ENCODE measurements at regions not wholly inside any gene's neighbourhood (a gene's known extent, or its start where the extent isn't known, plus 50 kb on each side); places are given as distances from the start of the nearest gene placed in this dataset.

- intact Hi-C loops (cut with DNase I), result no loop called here
- DNase-seq (no peak), ATAC-seq (no peak)
- Histone ChIP-seq H3K9me3 (no peaks in the 10 kb centered on the region), H3K27ac (no peak overlapping the region), H3K4me3 (no peak overlapping the region), H3K36me3 (no peaks in the 10 kb centered on the region), H3K4me1 (no peaks in the 10 kb centered on the region), H3K27me3 (no peaks in the 10 kb centered on the region)
- no peak for TF ChIP-seq CTCF (IDR thresholded peaks at IDR 0.05)
- TF ChIP-seq POLR2A (IDR thresholded peaks at IDR 0.05), result no peak
Observed at GRCh38 chr5:164721116-164721515, 1215.7 kb downstream of the MAT2B start.

- no peak for ATAC-seq
- no peaks in the 10 kb centered on the region for H3K9me3 ChIP-seq
- H3K36me3 ChIP-seq, result no peaks in the 10 kb centered on the region
- no peak overlapping the region for H3K27ac ChIP-seq
- H3K4me1 ChIP-seq, result no peaks in the 10 kb centered on the region
- no peak for DNase-seq
- no peaks in the 10 kb centered on the region for H3K27me3 ChIP-seq
- TF ChIP-seq POLR2A (IDR thresholded peaks at IDR 0.05) (no peak), CTCF (IDR thresholded peaks at IDR 0.05) (no peak)
- intact Hi-C loops (cut with DNase I), result no loop called here
- H3K4me3 ChIP-seq, result no peak overlapping the region
- WGBS (ENCODE audit: insufficient coverage, low coverage, low lambda C conversion rate, missing lambda C conversion rate), result 32% methylated on average over 1 of the region's 1 CpG
Observed at GRCh38 chr5:164721656-164722055, 1216.2 kb downstream of the MAT2B start.

GRCh38 chr5:164722702-164723101 lies 1217.3 kb downstream of the MAT2B start:
- 45% methylated on average over 1 of the region's 1 CpG for WGBS (ENCODE audit: insufficient coverage, low coverage, low lambda C conversion rate, missing lambda C conversion rate)
- intact Hi-C loops (cut with DNase I), result no loop called here
- no peaks in the 10 kb centered on the region for H3K36me3 ChIP-seq
- no peak overlapping the region for H3K4me3 ChIP-seq
- H3K4me1 ChIP-seq, result no peaks in the 10 kb centered on the region
- H3K9me3 ChIP-seq, result no peaks in the 10 kb centered on the region
- ATAC-seq (no peak), DNase-seq (no peak)
- TF ChIP-seq POLR2A (IDR thresholded peaks at IDR 0.05) (no peak), CTCF (IDR thresholded peaks at IDR 0.05) (no peak)
- no peak overlapping the region for H3K27ac ChIP-seq
- H3K27me3 ChIP-seq, result no peaks in the 10 kb centered on the region

- no peaks in the 10 kb centered on the region for H3K27me3 ChIP-seq
- no peak overlapping the region for H3K4me3 ChIP-seq
- H3K36me3 ChIP-seq, result no peaks in the 10 kb centered on the region
- TF ChIP-seq POLR2A (IDR thresholded peaks at IDR 0.05), result no peak
- TF ChIP-seq CTCF (IDR thresholded peaks at IDR 0.05), result no peak
- no peak for DNase-seq
- ATAC-seq, result no peak
- no peaks in the 10 kb centered on the region for H3K9me3 ChIP-seq
- 51% methylated on average over 2 of the region's 2 CpGs for WGBS (ENCODE audit: insufficient coverage, low coverage, low lambda C conversion rate, missing lambda C conversion rate)
- no peak overlapping the region for H3K27ac ChIP-seq
- H3K4me1 ChIP-seq, result no peaks in the 10 kb centered on the region
- intact Hi-C loops (cut with DNase I), result no loop called here
Observed at GRCh38 chr5:164727012-164727411, 1221.6 kb downstream of the MAT2B start.

GRCh38 chr5:164728733-164729132 lies 1223.3 kb downstream of the MAT2B start:
- DNase-seq, result no peak
- no peaks in the 10 kb centered on the region for H3K9me3 ChIP-seq
- intact Hi-C loops (cut with DNase I), result no loop called here
- no peaks in the 10 kb centered on the region for H3K27me3 ChIP-seq
- H3K4me3 ChIP-seq, result no peak overlapping the region
- H3K4me1 ChIP-seq, result no peaks in the 10 kb centered on the region
- no peak overlapping the region for H3K27ac ChIP-seq
- ATAC-seq, result no peak
- no peaks in the 10 kb centered on the region for H3K36me3 ChIP-seq
- 83% methylated on average over 3 of the region's 3 CpGs for WGBS (ENCODE audit: insufficient coverage, low coverage, low lambda C conversion rate, missing lambda C conversion rate)
- TF ChIP-seq POLR2A (IDR thresholded peaks at IDR 0.05) (no peak), CTCF (IDR thresholded peaks at IDR 0.05) (no peak)
